22Rv1 (cell line): ENCODE measurements at regions not wholly inside any gene's neighbourhood (a gene's known extent, or its start where the extent isn't known, plus 50 kb on each side); places are given as distances from the start of the nearest gene placed in this dataset.
A peak's percentile ranks its signal among the peaks of the same experiment; 100 is the strongest.

Experiments
- H3K27ac ChIP-seq: fragments of 450-650 bp; 2 replicates; pipeline ENCODE4 v1.5.1; 2017
- ZFX ChIP-seq: fragments of 450-650 bp; IDR thresholded peaks from 2 replicates; pipeline ENCODE4 v1.6.1; 2017; ENCODE audit warnings: antibody characterized with exemption, borderline replicate concordance
- TF ChIP-seq, protein P1 (sequence below): fragments of 450-650 bp; IDR thresholded peaks from 2 replicates; pipeline ENCODE4 v1.5.1; 2017; ENCODE audit warnings: mild to moderate bottlenecking

DNA sequence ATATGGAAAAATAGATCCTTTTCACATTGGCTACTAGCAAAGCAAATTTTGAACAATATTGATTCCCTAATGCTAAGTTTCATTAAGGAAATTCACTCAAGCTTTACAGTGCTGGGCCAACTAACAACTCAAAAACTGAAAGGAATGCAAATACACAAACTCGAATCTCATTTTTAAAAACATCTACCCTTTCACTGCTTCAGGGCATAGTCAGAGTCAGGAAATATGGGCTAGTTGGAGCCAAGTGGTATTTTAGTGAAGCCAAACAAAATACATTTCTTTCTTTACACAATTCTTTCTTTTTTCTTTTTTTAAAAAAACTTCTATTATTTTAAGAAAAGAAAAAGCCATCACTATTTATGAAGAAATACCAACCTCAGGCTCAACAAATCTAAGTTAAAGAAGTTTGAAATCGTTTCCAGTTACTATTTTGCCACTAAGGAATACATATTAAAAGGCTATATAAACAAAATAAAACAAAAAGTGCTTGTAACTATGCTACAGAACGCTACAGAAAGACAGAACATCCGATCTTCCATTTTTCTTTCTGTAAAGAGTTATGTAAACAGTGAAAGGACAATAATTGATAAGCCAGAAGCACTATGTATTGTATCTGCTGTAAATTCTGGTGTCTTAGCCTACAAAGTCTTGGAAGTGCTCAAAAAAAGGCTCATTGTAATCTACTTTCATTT lies 113.6 kb upstream of the STK17B start:
- H3K27ac ChIP-seq, result no peak overlapping the region
- TF ChIP-seq, protein P1, sequence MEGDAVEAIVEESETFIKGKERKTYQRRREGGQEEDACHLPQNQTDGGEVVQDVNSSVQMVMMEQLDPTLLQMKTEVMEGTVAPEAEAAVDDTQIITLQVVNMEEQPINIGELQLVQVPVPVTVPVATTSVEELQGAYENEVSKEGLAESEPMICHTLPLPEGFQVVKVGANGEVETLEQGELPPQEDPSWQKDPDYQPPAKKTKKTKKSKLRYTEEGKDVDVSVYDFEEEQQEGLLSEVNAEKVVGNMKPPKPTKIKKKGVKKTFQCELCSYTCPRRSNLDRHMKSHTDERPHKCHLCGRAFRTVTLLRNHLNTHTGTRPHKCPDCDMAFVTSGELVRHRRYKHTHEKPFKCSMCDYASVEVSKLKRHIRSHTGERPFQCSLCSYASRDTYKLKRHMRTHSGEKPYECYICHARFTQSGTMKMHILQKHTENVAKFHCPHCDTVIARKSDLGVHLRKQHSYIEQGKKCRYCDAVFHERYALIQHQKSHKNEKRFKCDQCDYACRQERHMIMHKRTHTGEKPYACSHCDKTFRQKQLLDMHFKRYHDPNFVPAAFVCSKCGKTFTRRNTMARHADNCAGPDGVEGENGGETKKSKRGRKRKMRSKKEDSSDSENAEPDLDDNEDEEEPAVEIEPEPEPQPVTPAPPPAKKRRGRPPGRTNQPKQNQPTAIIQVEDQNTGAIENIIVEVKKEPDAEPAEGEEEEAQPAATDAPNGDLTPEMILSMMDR, result no peak
- TF ChIP-seq ZFX, result no peak

GRCh38 chr2:196286821-196287220 lies 115.4 kb upstream of the STK17B start:
- no peak for TF ChIP-seq ZFX
- TF ChIP-seq, protein P1, result no peak
- H3K27ac ChIP-seq, result no peak overlapping the region

GRCh38 chr2:196287523-196287922 lies 116.1 kb upstream of the STK17B start:
- no peak overlapping the region for H3K27ac ChIP-seq
- no peak for TF ChIP-seq ZFX
- TF ChIP-seq, protein P1, result no peak

GRCh38 chr2:196288006-196288538 lies 116.7 kb upstream of the STK17B start:
- TF ChIP-seq ZFX, result no peak
- TF ChIP-seq, protein P1, result no peak
- no peak overlapping the region for H3K27ac ChIP-seq

DNA sequence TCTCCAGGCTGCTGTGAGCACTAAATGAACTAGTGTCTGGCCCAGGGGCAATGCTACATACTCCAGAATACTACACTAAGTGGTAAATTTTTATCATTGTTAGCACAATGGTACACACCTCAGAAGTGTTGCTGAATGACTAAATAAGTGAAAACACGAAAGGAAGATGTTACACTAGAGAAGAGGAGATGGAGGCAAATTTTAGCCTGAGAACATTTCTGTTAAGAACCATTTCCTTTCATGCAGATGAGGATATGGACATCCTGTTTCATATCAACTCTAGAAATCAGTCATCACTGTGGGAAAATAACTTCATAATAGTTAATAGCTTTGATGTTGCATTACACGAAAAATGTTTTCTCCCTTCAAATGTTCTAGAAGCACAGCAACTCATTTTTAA lies 117.6 kb upstream of the STK17B start:
- no peak overlapping the region for H3K27ac ChIP-seq
- no peak for TF ChIP-seq ZFX
- TF ChIP-seq, protein P1, result no peak

- TF ChIP-seq, protein P1, result no peak
- TF ChIP-seq ZFX, result no peak
- no peak overlapping the region for H3K27ac ChIP-seq
Measured at GRCh38 chr2:196290136-196290535, 118.8 kb upstream of the STK17B start.

DNA sequence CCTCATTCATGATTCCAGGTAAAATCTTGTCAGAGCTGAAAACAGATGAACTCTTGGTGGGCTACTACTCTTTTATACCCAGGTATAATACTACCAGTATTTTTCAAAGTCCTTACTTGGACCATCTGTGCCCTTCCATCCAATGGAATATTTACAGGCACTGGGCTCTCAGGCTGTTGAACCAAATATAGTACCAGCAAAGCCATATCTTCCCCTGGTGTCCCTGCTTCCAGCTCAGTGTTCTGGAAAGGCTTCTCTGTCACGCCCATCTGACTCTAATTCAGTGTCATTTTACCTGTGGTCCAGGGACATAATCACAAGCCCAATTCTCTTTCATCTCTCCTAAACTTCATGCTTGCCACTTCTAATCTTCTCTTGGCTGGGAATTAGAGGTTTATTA lies 119.2 kb upstream of the STK17B start:
- TF ChIP-seq, protein P1, result no peak
- no peak for TF ChIP-seq ZFX
- peak overlapping the region; percentile 73 for H3K27ac ChIP-seq
